GM12892 (cell line): ENCODE measurements at regions not wholly inside any gene's neighbourhood (a gene's known extent, or its start where the extent isn't known, plus 50 kb on each side); places are given as distances from the start of the nearest gene placed in this dataset.
A peak's percentile ranks its signal among the peaks of the same experiment; 100 is the strongest.

Experiments used
- DNase-seq: peaks from one replicate; pipeline ENCODE4 v3.0.0; 2011; ENCODE audit not compliant: insufficient read length
- FAIRE-seq: peaks from 2 replicates; lab custom pipeline; 2011; peaks lifted over from hg19 to GRCh38; lab: Jason Lieb, UNC
- POLR2A ChIP-seq: IDR thresholded peaks from 2 replicates; pipeline ENCODE4 v1.6.1; 2011; ENCODE audit warnings: low read depth, low read length, control low read depth
- POLR2AphosphoS5 ChIP-seq: IDR thresholded peaks from 2 replicates; pipeline ENCODE4 v1.6.1; 2011; ENCODE audit warnings: low read depth, low read length, control low read depth
- TAF1 ChIP-seq: IDR thresholded peaks from 2 replicates; pipeline ENCODE4 v1.6.1; 2011; ENCODE audit warnings: low read depth, mild to moderate bottlenecking, control low read depth, low read length, borderline replicate concordance

GRCh38 chr20:17849138-17849900, 119.3 kb downstream of the SNX5 start:
- TF ChIP-seq TAF1: no peak
- no peak for TF ChIP-seq POLR2AphosphoS5
- no peak for TF ChIP-seq POLR2A
- FAIRE-seq (no peak), DNase-seq (no peak)

GRCh38 chr20:17848249-17849048, 120.1 kb downstream of the SNX5 start:
- DNase-seq (no peak), FAIRE-seq (no peak)
- no peak for TF ChIP-seq TAF1
- TF ChIP-seq POLR2AphosphoS5: no peak
- no peak for TF ChIP-seq POLR2A

DNA sequence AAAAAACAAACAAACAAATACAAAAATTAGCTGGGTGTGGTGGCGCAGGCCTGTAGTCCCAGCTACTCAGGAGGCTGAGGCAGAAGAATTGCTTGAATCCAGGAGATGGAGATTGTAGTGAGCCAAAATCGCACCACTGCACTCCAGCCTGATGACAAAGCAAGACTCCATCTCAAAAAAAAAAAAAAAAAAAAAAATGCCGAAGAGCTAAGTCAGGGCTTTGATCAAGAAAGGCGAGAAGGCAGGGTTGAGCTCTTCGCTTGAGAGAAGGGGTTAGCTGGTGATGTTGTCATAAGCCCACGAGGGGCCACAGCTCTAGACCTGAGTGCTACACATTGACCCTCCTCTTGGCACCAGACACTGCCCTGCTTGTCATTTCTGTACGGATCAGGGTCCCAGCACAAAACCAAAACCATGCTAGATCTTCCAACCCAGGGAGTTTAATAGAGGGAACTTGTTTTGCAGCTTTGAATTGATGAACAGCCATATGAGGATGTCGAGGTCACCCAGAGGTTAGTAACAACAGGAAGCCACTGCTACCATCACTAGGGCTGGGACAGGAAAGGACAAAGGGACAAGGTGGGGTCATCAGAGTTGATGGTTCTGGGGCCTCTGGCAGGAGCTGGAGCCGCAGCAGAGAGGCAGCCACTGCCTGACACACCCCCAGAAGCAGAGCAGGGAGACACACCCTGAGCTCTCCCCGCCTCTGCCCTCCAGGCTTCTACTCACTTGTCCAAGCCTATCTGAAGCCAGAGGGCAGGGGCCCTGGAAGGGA, 122.7 kb downstream of the SNX5 start:
- TF ChIP-seq TAF1 (no peak), POLR2A (no peak), POLR2AphosphoS5 (no peak)
- FAIRE-seq (no peak), DNase-seq (no peak)

DNA sequence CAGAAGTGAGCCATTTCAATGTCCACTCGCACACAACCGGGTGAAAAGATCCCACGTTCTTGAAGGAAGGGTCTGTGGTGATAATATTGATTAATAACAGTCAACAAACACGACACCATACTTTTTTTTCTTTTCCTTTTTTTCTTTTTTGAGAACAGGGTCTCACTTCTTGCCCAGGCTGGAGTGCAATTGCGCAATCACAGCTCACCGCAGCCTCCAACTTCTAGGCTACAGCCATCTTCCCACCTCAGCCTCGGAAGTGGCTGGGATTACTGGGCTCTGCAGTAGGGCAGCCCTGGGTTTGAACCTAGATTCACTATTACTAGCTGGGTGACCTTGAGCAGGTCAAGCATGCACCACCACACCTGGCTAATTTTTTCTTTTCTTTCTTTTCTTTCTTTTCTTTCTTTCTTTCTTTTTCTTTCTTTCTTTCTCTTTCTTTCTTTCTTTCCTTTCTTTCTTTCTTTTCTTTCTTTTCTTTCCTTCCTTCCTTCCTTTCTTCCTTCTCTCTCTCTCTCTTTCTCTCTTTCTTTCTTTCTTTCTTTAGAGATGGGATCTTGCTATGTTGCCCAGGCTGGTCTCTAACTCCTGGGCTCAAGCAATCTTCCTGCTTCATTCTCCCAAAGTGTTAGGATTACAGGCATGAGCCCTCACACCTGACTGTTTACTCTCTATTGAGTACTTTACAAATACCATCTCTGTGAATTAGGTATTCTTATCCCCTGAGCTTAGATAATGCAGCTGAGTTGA, 123.9 kb downstream of the SNX5 start:
- DNase-seq (no peak), FAIRE-seq (no peak)
- no peak for TF ChIP-seq POLR2A
- no peak for TF ChIP-seq POLR2AphosphoS5
- TF ChIP-seq TAF1: no peak

DNA sequence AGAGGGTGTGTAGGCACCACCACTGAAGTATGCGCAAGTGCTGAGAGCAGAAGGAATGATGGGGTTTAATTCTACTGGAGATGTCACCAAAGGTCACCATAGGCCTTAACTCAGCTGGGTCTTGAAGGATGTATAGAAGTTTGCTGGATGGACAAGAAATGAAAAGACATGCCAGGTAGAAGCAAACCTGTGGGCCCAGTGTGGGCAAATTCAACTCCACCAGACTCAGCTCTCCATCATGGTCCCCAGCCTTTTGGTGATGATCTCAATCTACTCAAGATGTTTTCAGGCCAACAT, 124.5 kb downstream of the SNX5 start:
- DNase-seq: no peak
- TF ChIP-seq POLR2AphosphoS5 (no peak), TAF1 (no peak), POLR2A (no peak)
- FAIRE-seq: peak; percentile 36

GRCh38 chr20:17843246-17844132, 125.1 kb downstream of the SNX5 start:
- FAIRE-seq: peak; percentile 91
- no peak for TF ChIP-seq TAF1
- no peak for TF ChIP-seq POLR2A
- no peak for TF ChIP-seq POLR2AphosphoS5
- DNase-seq: no peak

GRCh38 chr20:17841751-17842215, 126.8 kb downstream of the SNX5 start:
- no peak for FAIRE-seq
- no peak for DNase-seq
- TF ChIP-seq POLR2AphosphoS5 (no peak), TAF1 (no peak), POLR2A (no peak)

DNA sequence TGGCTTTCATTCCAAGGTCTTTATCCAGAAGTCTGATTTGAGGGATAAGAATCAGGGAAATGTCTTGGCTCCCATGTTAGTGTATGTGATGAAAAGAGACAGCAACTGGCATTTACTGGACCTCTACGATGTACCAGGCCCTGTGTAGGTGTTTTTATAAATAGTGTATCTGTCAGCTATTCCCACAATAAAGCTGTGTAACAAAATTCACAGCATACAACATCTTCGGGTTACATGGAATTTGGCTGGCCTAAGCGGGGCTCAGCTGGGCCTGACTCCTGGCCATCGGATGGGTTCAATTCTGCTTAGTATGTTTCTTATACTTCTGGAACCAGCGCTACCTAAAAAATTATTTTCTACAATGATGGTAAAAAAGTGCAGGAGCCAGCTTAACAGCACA, 128.2 kb downstream of the SNX5 start:
- DNase-seq (no peak), FAIRE-seq (peak; percentile 9)
- TF ChIP-seq POLR2AphosphoS5 (no peak), TAF1 (no peak), POLR2A (no peak)

GRCh38 chr20:17838921-17839320, 129.7 kb downstream of the SNX5 start:
- TF ChIP-seq POLR2A (no peak), POLR2AphosphoS5 (no peak), TAF1 (no peak)
- DNase-seq (no peak), FAIRE-seq (no peak)

DNA sequence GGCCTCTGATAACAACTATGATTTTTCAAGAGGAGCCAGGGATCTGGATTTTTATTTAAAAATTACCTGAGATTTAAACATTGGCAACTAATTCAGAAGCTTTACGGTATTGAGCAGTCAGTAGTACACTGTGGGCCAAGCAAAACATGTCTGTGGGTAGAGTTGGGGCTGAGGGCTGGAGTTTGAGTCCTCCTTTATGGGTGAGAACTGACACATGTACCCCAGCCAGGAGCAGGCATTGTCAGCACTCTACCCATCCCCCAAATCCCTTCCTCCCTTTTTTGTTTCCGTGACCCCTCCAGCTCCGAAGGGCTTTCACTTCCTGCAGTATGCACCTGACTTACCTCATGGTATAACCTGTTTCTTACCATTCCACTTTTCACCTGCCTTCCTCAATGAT, 131.4 kb downstream of the SNX5 start:
- DNase-seq: no peak
- TF ChIP-seq POLR2AphosphoS5 (no peak), POLR2A (no peak), TAF1 (no peak)
- no peak for FAIRE-seq
